ENCODE measurements at regions not wholly inside any gene's neighbourhood (a gene's known extent, or its start where the extent isn't known, plus 50 kb on each side); places are given as distances from the start of the nearest gene placed in this dataset.

DNA sequence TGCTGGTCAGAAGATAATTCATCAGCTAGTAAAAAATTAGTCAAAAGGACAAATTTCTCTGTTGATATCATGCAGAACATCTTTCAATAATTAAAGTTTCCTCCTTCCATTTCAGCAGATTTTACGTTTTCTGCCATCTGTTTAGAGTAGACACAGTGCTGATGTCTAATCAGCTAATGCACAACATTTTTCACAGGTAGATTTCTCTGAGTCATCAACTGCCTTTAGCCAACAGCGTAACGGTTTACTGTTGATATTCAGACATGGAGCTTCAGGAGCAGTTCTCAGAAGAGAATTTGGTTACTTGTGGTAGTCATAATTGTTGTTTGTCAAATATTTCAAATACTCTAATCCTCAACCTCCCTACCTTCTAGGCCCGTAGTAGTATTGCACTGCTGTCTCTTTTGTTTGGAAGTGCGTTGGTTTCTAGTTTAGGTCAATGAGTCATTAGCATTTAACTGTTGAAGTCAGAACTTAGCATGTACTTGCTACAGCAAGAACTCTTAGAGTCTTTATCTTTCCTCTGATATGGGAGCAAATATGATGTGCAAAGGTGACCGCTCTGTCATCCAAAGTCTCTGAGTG, 86.8 kb upstream of the TFPI start:
- no peaks in the 10 kb centered on the region for H3K4me1 ChIP-seq (replicated peaks)
- DNase-seq (ENCODE audit: low spot score) = no peak
- H3K4me3 ChIP-seq = no peak overlapping the region
- TF ChIP-seq POLR2A (IDR thresholded peaks at IDR 0.05) = no peak
- no peak for TF ChIP-seq POLR2AphosphoS5 (IDR thresholded peaks at IDR 0.05)
- TF ChIP-seq, protein P1, sequence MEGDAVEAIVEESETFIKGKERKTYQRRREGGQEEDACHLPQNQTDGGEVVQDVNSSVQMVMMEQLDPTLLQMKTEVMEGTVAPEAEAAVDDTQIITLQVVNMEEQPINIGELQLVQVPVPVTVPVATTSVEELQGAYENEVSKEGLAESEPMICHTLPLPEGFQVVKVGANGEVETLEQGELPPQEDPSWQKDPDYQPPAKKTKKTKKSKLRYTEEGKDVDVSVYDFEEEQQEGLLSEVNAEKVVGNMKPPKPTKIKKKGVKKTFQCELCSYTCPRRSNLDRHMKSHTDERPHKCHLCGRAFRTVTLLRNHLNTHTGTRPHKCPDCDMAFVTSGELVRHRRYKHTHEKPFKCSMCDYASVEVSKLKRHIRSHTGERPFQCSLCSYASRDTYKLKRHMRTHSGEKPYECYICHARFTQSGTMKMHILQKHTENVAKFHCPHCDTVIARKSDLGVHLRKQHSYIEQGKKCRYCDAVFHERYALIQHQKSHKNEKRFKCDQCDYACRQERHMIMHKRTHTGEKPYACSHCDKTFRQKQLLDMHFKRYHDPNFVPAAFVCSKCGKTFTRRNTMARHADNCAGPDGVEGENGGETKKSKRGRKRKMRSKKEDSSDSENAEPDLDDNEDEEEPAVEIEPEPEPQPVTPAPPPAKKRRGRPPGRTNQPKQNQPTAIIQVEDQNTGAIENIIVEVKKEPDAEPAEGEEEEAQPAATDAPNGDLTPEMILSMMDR (IDR thresholded peaks at IDR 0.05) = no peak
- no peaks in the 10 kb centered on the region for H3K36me3 ChIP-seq
- no peak overlapping the region for H3K27ac ChIP-seq
- WGBS = 82% methylated on average over 6 of the region's 6 CpGs
- no peaks in the 10 kb centered on the region for H3K27me3 ChIP-seq (replicated peaks; ENCODE audit: insufficient read depth)
- H3K9me3 ChIP-seq = no peaks in the 10 kb centered on the region
- intact Hi-C loops (cut with DNase I) = no loop called here

DNA sequence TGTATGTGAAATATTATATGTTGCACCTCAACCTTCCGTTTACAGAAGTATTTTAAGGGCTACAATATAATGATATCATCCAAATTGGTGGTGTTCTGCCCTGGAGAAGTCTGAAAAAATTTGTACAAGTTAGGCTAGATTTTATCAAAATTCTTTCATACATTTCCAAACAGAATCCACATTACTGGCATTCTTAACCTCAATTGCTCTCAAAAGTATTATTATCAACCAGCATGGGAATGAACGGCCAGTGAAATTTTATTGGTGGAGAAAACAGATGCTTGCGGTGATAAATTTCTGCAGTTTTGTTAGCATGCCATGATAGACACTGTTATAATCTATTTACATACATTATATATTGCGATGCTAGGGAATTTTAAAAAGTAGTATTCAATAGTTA, 88.3 kb upstream of the TFPI start:
- 28% methylated on average over 4 of the region's 4 CpGs for WGBS
- TF ChIP-seq POLR2A (IDR thresholded peaks at IDR 0.05) = no peak
- TF ChIP-seq, protein P1 (IDR thresholded peaks at IDR 0.05) = no peak
- no peak for TF ChIP-seq POLR2AphosphoS5 (IDR thresholded peaks at IDR 0.05)
- H3K9me3 ChIP-seq = no peaks in the 10 kb centered on the region
- no peaks in the 10 kb centered on the region for H3K36me3 ChIP-seq
- H3K4me1 ChIP-seq (replicated peaks) = no peaks in the 10 kb centered on the region
- no peak overlapping the region for H3K4me3 ChIP-seq
- H3K27ac ChIP-seq = no peak overlapping the region
- no peak for DNase-seq (ENCODE audit: low spot score)
- intact Hi-C loops (cut with DNase I) = no loop called here
- no peaks in the 10 kb centered on the region for H3K27me3 ChIP-seq (replicated peaks; ENCODE audit: insufficient read depth)

- Histone ChIP-seq H3K36me3 (no peaks in the 10 kb centered on the region), H3K4me1 (replicated peaks) (no peaks in the 10 kb centered on the region), H3K27ac (no peak overlapping the region), H3K27me3 (replicated peaks; ENCODE audit: insufficient read depth) (no peaks in the 10 kb centered on the region), H3K4me3 (no peak overlapping the region), H3K9me3 (no peaks in the 10 kb centered on the region)
- DNase-seq (ENCODE audit: low spot score) = no peak
- no peak for TF ChIP-seq POLR2AphosphoS5 (IDR thresholded peaks at IDR 0.05)
- TF ChIP-seq, protein P1 (IDR thresholded peaks at IDR 0.05) = no peak
- no peak for TF ChIP-seq POLR2A (IDR thresholded peaks at IDR 0.05)
- intact Hi-C loops (cut with DNase I) = no loop called here
Measured at GRCh38 chr2:187644486-187644885, 90.3 kb upstream of the TFPI start.

GRCh38 chr2:187644981-187645380, 90.7 kb upstream of the TFPI start:
- DNase-seq (ENCODE audit: low spot score) = no peak

DNA sequence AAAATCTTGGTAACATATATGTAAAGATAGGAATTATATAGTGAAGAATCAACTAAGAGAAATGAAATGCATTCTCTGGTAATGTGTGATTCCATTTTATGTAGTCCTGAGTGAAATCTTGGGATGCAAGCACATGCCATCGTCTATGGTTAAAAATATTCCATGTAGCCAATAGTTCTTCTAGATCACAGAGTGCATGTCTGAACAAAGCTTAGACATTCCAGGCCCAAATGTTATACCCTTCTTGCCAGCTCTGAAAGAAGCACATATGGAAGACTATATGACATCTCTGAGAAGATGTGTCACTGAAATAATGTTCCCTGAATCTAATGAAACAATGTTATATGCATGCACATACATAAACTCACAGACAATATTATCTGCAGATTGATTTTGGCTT, 92.3 kb upstream of the TFPI start:
- intact Hi-C loops (cut with DNase I) = no loop called here
- DNase-seq (ENCODE audit: low spot score) = no peak
- H3K27ac ChIP-seq = no peak overlapping the region
- TF ChIP-seq, protein P1 (IDR thresholded peaks at IDR 0.05) = no peak
- TF ChIP-seq POLR2AphosphoS5 (IDR thresholded peaks at IDR 0.05) (no peak), POLR2A (IDR thresholded peaks at IDR 0.05) (no peak)
- no peaks in the 10 kb centered on the region for H3K27me3 ChIP-seq (replicated peaks; ENCODE audit: insufficient read depth)
- no peaks in the 10 kb centered on the region for H3K36me3 ChIP-seq
- H3K4me3 ChIP-seq = no peak overlapping the region
- WGBS = 56% methylated on average over 1 of the region's 1 CpG
- H3K9me3 ChIP-seq = no peaks in the 10 kb centered on the region
- no peaks in the 10 kb centered on the region for H3K4me1 ChIP-seq (replicated peaks)

More at GRCh38 chr2:187644981-187645380, 90.7 kb upstream of the TFPI start:
- intact Hi-C loops (cut with DNase I) = no loop called here
- 67% methylated on average over 1 of the region's 1 CpG for WGBS
- Histone ChIP-seq H3K27me3 (replicated peaks; ENCODE audit: insufficient read depth) (no peaks in the 10 kb centered on the region), H3K36me3 (no peaks in the 10 kb centered on the region), H3K27ac (no peak overlapping the region), H3K4me1 (replicated peaks) (no peaks in the 10 kb centered on the region), H3K9me3 (no peaks in the 10 kb centered on the region), H3K4me3 (no peak overlapping the region)
- TF ChIP-seq POLR2A (IDR thresholded peaks at IDR 0.05) = no peak
- TF ChIP-seq POLR2AphosphoS5 (IDR thresholded peaks at IDR 0.05) = no peak
- TF ChIP-seq, protein P1 (IDR thresholded peaks at IDR 0.05) = no peak
